NCI-H460 (cell line): ENCODE measurements at regions not wholly inside any gene's neighbourhood (a gene's known extent, or its start where the extent isn't known, plus 50 kb on each side); places are given as distances from the start of the nearest gene placed in this dataset.

Source experiments
- DNase-seq: peaks from one replicate; pipeline ENCODE4 v3.0.0-alpha.2; 2016; ENCODE audit warnings: low read depth; ENCODE audit errors: extremely low read depth

GRCh38 chr18:21991886-21992285 is 177.5 kb upstream of the GATA6 start:
- DNase-seq = no peak

GRCh38 chr18:21996351-21996826 is 173.0 kb upstream of the GATA6 start:
- DNase-seq = no peak

- DNase-seq = peak; percentile 44
These were observed 171.9 kb upstream of the GATA6 start for GRCh38 chr18:21997207-21998143.

- no peak for DNase-seq
These were observed 170.9 kb upstream of the GATA6 start for GRCh38 chr18:21998486-21998885.

GRCh38 chr18:22001912-22002487 is 167.4 kb upstream of the GATA6 start:
- DNase-seq = no peak

- no peak for DNase-seq
These were observed 164.1 kb upstream of the GATA6 start for GRCh38 chr18:22005191-22005841.

GRCh38 chr18:22006458-22006857 is 162.9 kb upstream of the GATA6 start:
- no peak for DNase-seq

GRCh38 chr18:22009242-22009641 is 160.1 kb upstream of the GATA6 start:
- no peak for DNase-seq

GRCh38 chr18:22013993-22014392 is 155.4 kb upstream of the GATA6 start:
- no peak for DNase-seq

GRCh38 chr18:22015156-22015555 is 154.2 kb upstream of the GATA6 start:
- DNase-seq = no peak

- DNase-seq = no peak
These were observed 151.0 kb upstream of the GATA6 start for GRCh38 chr18:22018366-22018765.

GRCh38 chr18:22019193-22019592 is 150.2 kb upstream of the GATA6 start:
- DNase-seq = no peak

GRCh38 chr18:22020127-22020866 is 149.1 kb upstream of the GATA6 start:
- DNase-seq = no peak

GRCh38 chr18:22020867-22021370 is 148.5 kb upstream of the GATA6 start:
- no peak for DNase-seq

GRCh38 chr18:22021701-22022100 is 147.7 kb upstream of the GATA6 start:
- no peak for DNase-seq

- DNase-seq = no peak
These were observed 144.5 kb upstream of the GATA6 start for GRCh38 chr18:22024924-22025323.

- no peak for DNase-seq
These were observed 143.0 kb upstream of the GATA6 start for GRCh38 chr18:22026362-22026761.

- DNase-seq = no peak
These were observed 142.5 kb upstream of the GATA6 start for GRCh38 chr18:22026889-22027288.

- DNase-seq = no peak
These were observed 137.8 kb upstream of the GATA6 start for GRCh38 chr18:22031611-22032010.

- peak; percentile 14 for DNase-seq
These were observed 136.9 kb upstream of the GATA6 start for GRCh38 chr18:22032392-22032961.
